H9 (cell line): ENCODE measurements at regions not wholly inside any gene's neighbourhood (a gene's known extent, or its start where the extent isn't known, plus 50 kb on each side); places are given as distances from the start of the nearest gene placed in this dataset.

ENCODE experiments used
- DNase-seq: peaks from one replicate; pipeline ENCODE4 v3.0.0-alpha.2; 2017
- H2AFZ ChIP-seq: one replicate; pipeline ENCODE4 v1.6.1; 2013; ENCODE audit warnings: mild to moderate bottlenecking, low read length, control low read depth, moderate library complexity
- H2AK5ac ChIP-seq: 2 replicates; pipeline ENCODE4 v1.6.1; 2013; ENCODE audit warnings: low read length, control low read depth, mixed read lengths; ENCODE audit not compliant: insufficient read length
- H2BK120ac ChIP-seq: one replicate; pipeline ENCODE4 v1.6.1; 2013; ENCODE audit warnings: low read depth, mild to moderate bottlenecking, low read length, control low read depth, inconsistent platforms; ENCODE audit not compliant: poor library complexity, severe bottlenecking
- H2BK12ac ChIP-seq: 2 replicates; pipeline ENCODE4 v1.6.1; 2013; ENCODE audit warnings: low read length, control low read depth, mixed read lengths, low read depth; ENCODE audit not compliant: insufficient read length
- H2BK15ac ChIP-seq: 2 replicates; pipeline ENCODE4 v1.6.1; 2013; ENCODE audit warnings: low read depth, low read length, control low read depth
- H2BK20ac ChIP-seq: one replicate; pipeline ENCODE4 v1.6.1; 2013; ENCODE audit warnings: low read depth, mild to moderate bottlenecking, low read length, control low read depth, inconsistent platforms; ENCODE audit not compliant: poor library complexity, severe bottlenecking
- H2BK5ac ChIP-seq: 2 replicates; pipeline ENCODE4 v1.6.1; 2013; ENCODE audit warnings: low read length, control low read depth, mixed read lengths; ENCODE audit not compliant: insufficient read length
- H3K14ac ChIP-seq: 2 replicates; pipeline ENCODE4 v1.6.1; 2013; ENCODE audit warnings: low read length, control low read depth; ENCODE audit not compliant: insufficient read depth
- H3K18ac ChIP-seq: 2 replicates; pipeline ENCODE4 v1.6.1; 2013; ENCODE audit warnings: low read depth, mild to moderate bottlenecking, mixed read lengths, low read length, control low read depth; ENCODE audit not compliant: insufficient read length
- H3K23ac ChIP-seq: 2 replicates; pipeline ENCODE4 v1.6.1; 2013; ENCODE audit warnings: low read length, control low read depth, mixed read lengths, low read depth; ENCODE audit not compliant: insufficient read length
- H3K23me2 ChIP-seq: 2 replicates; pipeline ENCODE4 v1.6.1; 2013; ENCODE audit warnings: low read depth, mild to moderate bottlenecking, mixed read lengths, low read length, control low read depth; ENCODE audit not compliant: insufficient read length, poor library complexity, severe bottlenecking
- H3K27ac ChIP-seq: 2 replicates; pipeline ENCODE4 v1.5.1; 2013; ENCODE audit warnings: low read length, control low read depth, mixed read lengths, low read depth; ENCODE audit not compliant: insufficient read length
- H3K27me3 ChIP-seq: 2 replicates; pipeline ENCODE4 v1.6.1; 2013; ENCODE audit warnings: low read length, control low read depth, inconsistent platforms; ENCODE audit not compliant: insufficient read depth
- H3K4ac ChIP-seq: 2 replicates; pipeline ENCODE4 v1.6.1; 2013; ENCODE audit warnings: low read depth, mild to moderate bottlenecking, control low read depth, inconsistent platforms, low read length, moderate library complexity
- H3K4me1 ChIP-seq: 2 replicates; pipeline ENCODE4 v1.6.1; 2013; ENCODE audit warnings: low read length, control low read depth, inconsistent platforms; ENCODE audit not compliant: insufficient read depth
- H3K4me2 ChIP-seq: 2 replicates; pipeline ENCODE4 v1.6.1; 2013; ENCODE audit warnings: low read length, control low read depth, mixed read lengths; ENCODE audit not compliant: insufficient read length, insufficient read depth
- H3K56ac ChIP-seq: 2 replicates; pipeline ENCODE4 v1.6.1; 2013; ENCODE audit warnings: low read depth, mild to moderate bottlenecking, mixed read lengths, low read length, control low read depth; ENCODE audit not compliant: insufficient read length
- H3K79me1 ChIP-seq: 2 replicates; pipeline ENCODE4 v1.6.1; 2013; ENCODE audit warnings: low read depth, mild to moderate bottlenecking, moderate library complexity, low read length, control low read depth, inconsistent platforms; ENCODE audit not compliant: insufficient read depth, poor library complexity, severe bottlenecking
- H3K79me2 ChIP-seq: 2 replicates; pipeline ENCODE4 v1.6.1; 2013; ENCODE audit warnings: low read length, control low read depth, inconsistent platforms; ENCODE audit not compliant: insufficient read depth
- H3K9ac ChIP-seq: 2 replicates; pipeline ENCODE4 v1.6.1; 2013; ENCODE audit warnings: low read length, control low read depth, mixed read lengths; ENCODE audit not compliant: insufficient read length; ENCODE audit errors: extremely low read depth
- H3K9me3 ChIP-seq: one replicate; pipeline ENCODE4 v1.6.1; 2013; ENCODE audit warnings: low read depth, low read length, inconsistent platforms; ENCODE audit not compliant: control insufficient read depth
- H3T11ph ChIP-seq: one replicate; pipeline ENCODE4 v1.6.1; 2013; ENCODE audit warnings: mild to moderate bottlenecking, low read length, control low read depth, inconsistent platforms
- H4K20me1 ChIP-seq: one replicate; pipeline ENCODE4 v1.6.1; 2013; ENCODE audit not compliant: control insufficient read depth, insufficient read length, insufficient read depth
- H4K5ac ChIP-seq: 2 replicates; pipeline ENCODE4 v1.6.1; 2013; ENCODE audit warnings: low read depth, mild to moderate bottlenecking, mixed read lengths, low read length, control low read depth; ENCODE audit not compliant: insufficient read length
- H4K8ac ChIP-seq: replicated peaks from 2 replicates; pipeline ENCODE4 v1.6.1; 2013; ENCODE audit warnings: low read length, control low read depth, mixed read lengths, low read depth; ENCODE audit not compliant: insufficient read length
- H4K91ac ChIP-seq: 2 replicates; pipeline ENCODE4 v1.6.1; 2013; ENCODE audit warnings: low read depth, mild to moderate bottlenecking, moderate library complexity, mixed read lengths, low read length, control low read depth; ENCODE audit not compliant: insufficient read length
- H3K27ac Mint-ChIP-seq, 3 experiments: 2 replicates in 2 of 3; 3 replicates in 1 of 3; pipeline ENCODE4 v1.8.0; 2020 to 2021; ENCODE audit warnings: mixed read lengths in 3 of 3, mild to moderate bottlenecking in 1 of 3, moderate library complexity in 1 of 3
- H3K27me3 Mint-ChIP-seq: 2 replicates; pipeline ENCODE4 v1.8.0; 2021; ENCODE audit warnings: low read depth, mild to moderate bottlenecking, moderate library complexity, mixed read lengths
- H3K36me3 Mint-ChIP-seq, 3 experiments: 2 replicates in 2 of 3; 3 replicates in 1 of 3; pipeline ENCODE4 v1.8.0; 2020 to 2021; ENCODE audit warnings: low read depth in 3 of 3, mixed read lengths in 3 of 3; ENCODE audit not compliant: insufficient read depth in 1 of 3
- H3K4me1 Mint-ChIP-seq, 2 experiments: 2 replicates each; pipeline ENCODE4 v1.8.0; 2020; ENCODE audit warnings: mixed read lengths in 2 of 2
- H3K4me3 Mint-ChIP-seq, 2 experiments: 2 replicates in 1 of 2; 3 replicates in 1 of 2; pipeline ENCODE4 v1.8.0; 2020 to 2021; ENCODE audit warnings: mild to moderate bottlenecking in 2 of 2, mixed read lengths in 2 of 2, moderate library complexity in 1 of 2
- H3K9me3 Mint-ChIP-seq, 2 experiments: 2 replicates in 1 of 2; 3 replicates in 1 of 2; pipeline ENCODE4 v1.8.0; 2020; ENCODE audit warnings: mild to moderate bottlenecking in 2 of 2, mixed read lengths in 2 of 2, moderate library complexity in 1 of 2
- CTCF ChIP-seq: fragments of 200-600 bp; sonication (generic); conservative IDR thresholded peaks from 3 replicates; pipeline ENCODE4 v1.8.0; 2021; ENCODE audit warnings: antibody characterized with exemption, mild to moderate bottlenecking
- WGBS: extraction: QIAGEN DNeasy Blood & Tissue Kit; methylation state at CpG from one replicate; pipeline ENCODE4 v1.1.7; 2013; ENCODE audit warnings: missing lambda C conversion rate, low lambda C conversion rate, mixed read lengths; ENCODE audit not compliant: insufficient read length; ENCODE audit errors: extremely low coverage; 5-methylcytosine and 5-hydroxymethylcytosine counted together

- H3K79me1 ChIP-seq, result no peaks in the 10 kb centered on the region
- H3T11ph ChIP-seq, result no peak overlapping the region
- no peak overlapping the region for H3K14ac ChIP-seq
- no peak for TF ChIP-seq CTCF
- no peaks in the 10 kb centered on the region for H3K27me3 ChIP-seq
- H2BK5ac ChIP-seq, result no peak overlapping the region
- H4K5ac ChIP-seq, result no peak overlapping the region
- no peak overlapping the region for H4K8ac ChIP-seq
- Mint-ChIP-seq H3K27ac (no peak overlapping the region), H3K9me3 (no peaks in the 10 kb centered on the region), H3K27me3 (no peaks in the 10 kb centered on the region), H3K36me3 (no peaks in the 10 kb centered on the region), H3K4me1 (peaks cover 4% of the 10 kb centered on the region in 2 experiments; a peak in 3 of 4 replicates), H3K4me3 (no peak overlapping the region)
- no peaks in the 10 kb centered on the region for H4K20me1 ChIP-seq
- H2BK12ac ChIP-seq, result no peak overlapping the region
- H2AK5ac ChIP-seq, result no peak overlapping the region
- H3K79me2 ChIP-seq, result no peaks in the 10 kb centered on the region
- H2AFZ ChIP-seq, result no peak overlapping the region
- H4K91ac ChIP-seq, result no peak overlapping the region
- H3K23me2 ChIP-seq, result no peaks in the 10 kb centered on the region
- H3K9ac ChIP-seq, result no peak overlapping the region
- no peaks in the 10 kb centered on the region for H3K9me3 ChIP-seq
- H3K4me1 ChIP-seq, result no peaks in the 10 kb centered on the region
- H2BK15ac ChIP-seq, result no peak overlapping the region
- H2BK20ac ChIP-seq, result no peak overlapping the region
- no CpG with 5 or more reads among the region's 3 CpGs for WGBS
- no peak overlapping the region for H3K56ac ChIP-seq
- H3K4ac ChIP-seq, result no peak overlapping the region
- H2BK120ac ChIP-seq, result no peak overlapping the region
- no peak for DNase-seq
- no peak overlapping the region for H3K27ac ChIP-seq
- no peak overlapping the region for H3K4me2 ChIP-seq
- no peak overlapping the region for H3K23ac ChIP-seq
- H3K18ac ChIP-seq, result no peak overlapping the region
Measured at GRCh38 chr10:61304746-61305145, 148.4 kb downstream of the TMEM26 start.
